K562 (cell line): ENCODE measurements at regions not wholly inside any gene's neighbourhood (a gene's known extent, or its start where the extent isn't known, plus 50 kb on each side); places are given as distances from the start of the nearest gene placed in this dataset.

Source experiments
- ATAC-seq: fragments of 200-7000 bp; cut with Tn5 transposase; 3 replicates; pipeline ENCODE4 v1.9.1; 2020; ENCODE audit warnings: moderate library complexity
- BruUV-seq: library from RNA; stranded (reverse); fragments of 400-500 nt; replicated peaks from 2 replicates; lab custom pipeline; 2021; lab: Mats Ljungman, UMichigan
- CTCF ChIA-PET: fragments of 300-600 bp; formaldehyde crosslinking; extraction: SDS; loops from one replicate; lab custom pipeline; 2021; ENCODE audit warnings: low intra/inter-chr PET ratio; lab: Yijun Ruan, JAX
- POLR2A ChIA-PET: fragments of 300-600, 350-650 bp; sonication (Branson Sonifier 250); formaldehyde crosslinking; extraction: SDS; loops from one replicate; lab custom pipeline; 2021; ENCODE audit warnings: antibody characterized with exemption, inconsistent platforms; lab: Yijun Ruan, JAX
- DNase-seq, 4 experiments: peaks; one replicate each; pipeline versions ENCODE4 v3.0.0 to v3.0.0-alpha.2; 2011 to 2018; ENCODE audit warnings: low spot score in 3 of 4, mixed read lengths in 3 of 4; ENCODE audit errors: extremely low read depth in 1 of 4
- FAIRE-seq: peaks from 2 replicates; lab custom pipeline; 2011; peaks lifted over from hg19 to GRCh38; lab: Jason Lieb, UNC
- H2AFZ ChIP-seq: 2 replicates; pipeline ENCODE4 v1.6.0; 2011; ENCODE audit warnings: low read depth, low read length, control low read depth, inconsistent platforms
- H3K27ac ChIP-seq: fragments of 200-600 bp; 3 replicates; pipeline ENCODE4 v1.8.0; 2011; ENCODE audit warnings: low read depth, mild to moderate bottlenecking, control low read depth, inconsistent platforms, low read length, moderate library complexity, mixed read lengths; ENCODE audit errors: extremely low read depth
- H3K27me3 ChIP-seq, 2 experiments: fragments of 300-600 bp in 1 of 2; 2 replicates in 1 of 2; 3 replicates in 1 of 2; pipeline versions ENCODE4 v1.6.0 to v1.8.0; 2011; ENCODE audit warnings: inconsistent platforms in 2 of 2, low read length in 2 of 2, mild to moderate bottlenecking in 1 of 2, mixed read lengths in 1 of 2, moderate library complexity in 1 of 2; ENCODE audit not compliant: control insufficient read depth in 2 of 2, insufficient read depth in 2 of 2
- H3K36me3 ChIP-seq: fragments of 300-600 bp; 3 replicates; pipeline ENCODE4 v1.8.0; 2011; ENCODE audit warnings: mild to moderate bottlenecking, low read length, inconsistent platforms; ENCODE audit not compliant: control insufficient read depth, insufficient read depth
- H3K4me1 ChIP-seq, 2 experiments: fragments of 200-600 bp in 1 of 2; replicated peaks in 1 of 2; 2 replicates in 1 of 2; 3 replicates in 1 of 2; pipeline versions ENCODE4 v1.5.1 to v1.8.0; 2011; ENCODE audit warnings: inconsistent platforms in 2 of 2, low read length in 2 of 2, mild to moderate bottlenecking in 1 of 2, mixed read lengths in 1 of 2, moderate library complexity in 1 of 2; ENCODE audit not compliant: control insufficient read depth in 2 of 2, insufficient read depth in 2 of 2
- H3K4me2 ChIP-seq: 2 replicates; pipeline ENCODE4 v1.6.1; 2011; ENCODE audit warnings: low read length, control low read depth, inconsistent platforms, mixed read lengths; ENCODE audit not compliant: insufficient read depth
- H3K4me3 ChIP-seq: fragments of 200-600 bp; sonication (generic), shearing (Covaris generic); 2 replicates; pipeline ENCODE4 v1.5.1; 2016; ENCODE audit warnings: control low read depth, inconsistent platforms
- H3K79me2 ChIP-seq: fragments of 200-600 bp; 3 replicates; pipeline ENCODE4 v1.8.0; 2011; ENCODE audit warnings: low read length, inconsistent platforms; ENCODE audit not compliant: control insufficient read depth, insufficient read depth
- H3K9ac ChIP-seq, 2 experiments: 2 replicates each; pipeline versions ENCODE4 v1.6.0 to v1.6.1; 2011; ENCODE audit warnings: low read depth in 2 of 2, low read length in 2 of 2, control low read depth in 1 of 2, inconsistent platforms in 1 of 2, mild to moderate bottlenecking in 1 of 2, mixed read lengths in 1 of 2; ENCODE audit not compliant: insufficient read depth in 1 of 2
- H3K9me1 ChIP-seq: one replicate; pipeline ENCODE4 v1.6.0; 2011; ENCODE audit warnings: inconsistent platforms, mild to moderate bottlenecking, low read length, moderate library complexity; ENCODE audit not compliant: control insufficient read depth, insufficient read depth
- H3K9me3 ChIP-seq: replicated peaks from 2 replicates; pipeline ENCODE4 v1.5.1; 2011; ENCODE audit warnings: low read depth, low read length, inconsistent platforms; ENCODE audit not compliant: control insufficient read depth, insufficient read depth
- H4K20me1 ChIP-seq: replicated peaks from 2 replicates; pipeline ENCODE4 v1.6.1; 2011; ENCODE audit warnings: low read length, inconsistent platforms, mixed read lengths; ENCODE audit not compliant: control insufficient read depth, insufficient read depth
- NFRKB ChIP-seq: fragments of 450-650 bp; IDR thresholded peaks from 2 replicates; pipeline ENCODE4 v1.6.1; 2016; ENCODE audit warnings: low read depth
- NR1H2 ChIP-seq: sonication (generic); formaldehyde crosslinking; IDR thresholded peaks from 2 replicates; pipeline ENCODE4 v1.4.0; 2020; ENCODE audit warnings: mild to moderate bottlenecking, missing genetic modification reagents
- PHB ChIP-seq: fragments of 250-450 bp; sonication (Bioruptor Pico); IDR thresholded peaks from 2 replicates; pipeline ENCODE4 v1.5.0; 2021
- ZNF24 ChIP-seq: fragments of 450-650 bp; IDR thresholded peaks from 2 replicates; pipeline ENCODE4 v1.6.1; 2016
- in situ Hi-C: fragments of 300-500 bp; cut with MboI; formaldehyde crosslinking; loops from 4 replicates; pipeline ENCODE4 v1.15.0; 2018; ENCODE audit warnings: inconsistent platforms, mixed read lengths
- intact Hi-C: fragments of 100-400 bp; cut with micrococcal nuclease; formaldehyde crosslinking; loops from 2 replicates; pipeline ENCODE4 v1.14.2; 2022
- TF ChIP-seq, protein P1 (sequence below), 2 experiments: fragments of 450-650 bp; IDR thresholded peaks; 2 replicates each; pipeline ENCODE4 v1.6.1; 2016
- TF ChIP-seq, protein P2 (sequence below): fragments of 200-800 bp; sonication (Bioruptor generic); IDR thresholded peaks from 2 replicates; pipeline ENCODE4 v1.6.1; 2017; ENCODE audit warnings: missing genetic modification characterization, missing compliant biosample characterization

DNA sequence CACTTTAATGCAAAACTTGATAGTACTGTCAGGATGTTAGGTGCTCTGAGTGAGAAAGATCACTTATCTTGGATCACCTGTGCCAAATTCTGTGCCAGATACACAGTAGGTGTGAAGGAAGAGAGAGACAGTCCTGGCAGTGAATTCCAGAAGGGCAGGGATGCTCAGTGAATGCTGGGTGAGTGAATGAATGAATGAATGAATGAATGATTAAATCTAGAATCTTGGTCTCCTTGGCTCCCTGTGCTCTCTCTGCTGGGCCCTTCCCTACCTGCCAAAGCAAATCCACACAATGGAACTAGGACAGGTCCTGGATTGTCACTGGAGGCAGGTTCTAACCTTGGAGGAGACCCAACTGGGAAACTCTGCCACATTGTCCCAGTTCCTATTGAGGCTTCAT lies 117.5 kb upstream of the CXCL14 start:
- BruUV-seq, result no TSS peak
- POLR2A ChIA-PET, result no interaction called here

More for the DNA sequence above, 117.5 kb upstream of the CXCL14 start:
- Histone ChIP-seq H3K9me1 (no peaks in the 10 kb centered on the region), H4K20me1 (no peaks in the 10 kb centered on the region; the same call in 1 of the 2 replicates), H3K4me2 (no peak overlapping the region), H3K4me1 (no peaks in the 10 kb centered on the region; a peak in 2 of 5 replicates), H3K79me2 (no peaks in the 10 kb centered on the region), H3K9me3 (no peaks in the 10 kb centered on the region), H3K27me3 (peaks cover 3 to 28% of the 10 kb centered on the region in 2 experiments; a peak in 4 of 5 replicates), H3K27ac (no peak overlapping the region), H3K36me3 (no peaks in the 10 kb centered on the region), H3K4me3 (no peak overlapping the region), H2AFZ (no peak overlapping the region), H3K9ac (no peak overlapping the region)
- TF ChIP-seq ZNF24 (peak; percentile 79), PHB (CRISPR knock-in tag) (no peak), NFRKB (no peak), NR1H2 (CRISPR knock-in tag) (no peak)
- TF ChIP-seq, protein P1, sequence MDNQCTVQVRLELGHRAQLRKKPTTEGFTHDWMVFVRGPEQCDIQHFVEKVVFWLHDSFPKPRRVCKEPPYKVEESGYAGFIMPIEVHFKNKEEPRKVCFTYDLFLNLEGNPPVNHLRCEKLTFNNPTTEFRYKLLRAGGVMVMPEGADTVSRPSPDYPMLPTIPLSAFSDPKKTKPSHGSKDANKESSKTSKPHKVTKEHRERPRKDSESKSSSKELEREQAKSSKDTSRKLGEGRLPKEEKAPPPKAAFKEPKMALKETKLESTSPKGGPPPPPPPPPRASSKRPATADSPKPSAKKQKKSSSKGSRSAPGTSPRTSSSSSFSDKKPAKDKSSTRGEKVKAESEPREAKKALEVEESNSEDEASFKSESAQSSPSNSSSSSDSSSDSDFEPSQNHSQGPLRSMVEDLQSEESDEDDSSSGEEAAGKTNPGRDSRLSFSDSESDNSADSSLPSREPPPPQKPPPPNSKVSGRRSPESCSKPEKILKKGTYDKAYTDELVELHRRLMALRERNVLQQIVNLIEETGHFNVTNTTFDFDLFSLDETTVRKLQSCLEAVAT (IDR thresholded peaks at IDR 0.05), result no peak
- TF ChIP-seq, protein P2, sequence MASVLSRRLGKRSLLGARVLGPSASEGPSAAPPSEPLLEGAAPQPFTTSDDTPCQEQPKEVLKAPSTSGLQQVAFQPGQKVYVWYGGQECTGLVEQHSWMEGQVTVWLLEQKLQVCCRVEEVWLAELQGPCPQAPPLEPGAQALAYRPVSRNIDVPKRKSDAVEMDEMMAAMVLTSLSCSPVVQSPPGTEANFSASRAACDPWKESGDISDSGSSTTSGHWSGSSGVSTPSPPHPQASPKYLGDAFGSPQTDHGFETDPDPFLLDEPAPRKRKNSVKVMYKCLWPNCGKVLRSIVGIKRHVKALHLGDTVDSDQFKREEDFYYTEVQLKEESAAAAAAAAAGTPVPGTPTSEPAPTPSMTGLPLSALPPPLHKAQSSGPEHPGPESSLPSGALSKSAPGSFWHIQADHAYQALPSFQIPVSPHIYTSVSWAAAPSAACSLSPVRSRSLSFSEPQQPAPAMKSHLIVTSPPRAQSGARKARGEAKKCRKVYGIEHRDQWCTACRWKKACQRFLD (CRISPR knock-in tag), result no peak
- FAIRE-seq (no peak), DNase-seq (no peak), ATAC-seq (no peak)
- CTCF ChIA-PET, result no interaction called here
- in situ Hi-C loops (no loop called here), intact Hi-C loops (no loop called here)
